ENCODE measurements at regions not wholly inside any gene's neighbourhood (a gene's known extent, or its start where the extent isn't known, plus 50 kb on each side); places are given as distances from the start of the nearest gene placed in this dataset.

DNA sequence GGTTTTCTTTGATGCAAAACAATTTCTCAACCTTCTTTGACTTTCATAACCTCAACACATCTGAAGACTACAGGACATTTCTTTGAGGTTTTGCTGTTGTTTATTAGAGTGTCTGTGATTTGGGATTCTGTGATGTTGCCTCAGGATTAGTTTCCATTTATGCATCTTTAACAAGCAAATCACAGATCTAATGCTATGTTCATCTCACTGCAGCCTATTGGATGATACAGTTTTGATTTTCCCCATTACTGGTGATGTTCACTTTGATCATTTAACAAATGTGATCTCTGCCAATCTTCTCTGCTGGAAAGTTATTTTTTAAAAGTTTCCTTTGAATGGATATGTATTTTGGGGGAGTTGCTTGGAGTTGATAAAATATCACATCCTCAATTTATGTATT lies 624.9 kb upstream of the HS3ST1 start:
- no peak for TF ChIP-seq SIN3A (IDR thresholded peaks at IDR 0.05; ENCODE audit: borderline replicate concordance, insufficient read depth, low read length)

DNA sequence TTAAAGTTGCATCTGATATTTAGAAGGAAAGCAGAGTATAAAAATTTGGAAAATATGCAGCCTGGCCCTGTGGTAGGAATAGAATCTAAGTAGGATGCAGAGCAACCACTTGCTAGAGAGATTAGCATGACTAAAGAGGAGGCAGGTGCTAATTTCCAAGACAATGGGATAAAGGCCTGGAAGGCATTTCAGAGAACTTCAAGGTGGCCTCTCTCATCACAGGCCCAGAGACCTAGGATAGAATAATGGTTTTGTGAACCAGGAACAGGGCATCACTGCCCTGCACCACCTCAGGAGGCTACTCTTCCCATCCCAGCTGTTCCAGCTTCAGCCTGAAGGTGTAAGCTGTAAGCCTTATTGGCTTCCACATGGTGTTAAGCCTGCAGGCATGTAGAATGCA lies 621.7 kb upstream of the HS3ST1 start:
- TF ChIP-seq SIN3A (IDR thresholded peaks at IDR 0.05; ENCODE audit: borderline replicate concordance, insufficient read depth, low read length) (no peak), POLR2AphosphoS5 (IDR thresholded peaks at IDR 0.05; ENCODE audit: low read depth, low read length) (no peak), FOXP2 (optimal IDR thresholded peaks at IDR 0.05; ENCODE audit: borderline replicate concordance, extremely low read depth, extremely low read length, insufficient read depth) (no peak), TAF1 (IDR thresholded peaks at IDR 0.05; ENCODE audit: borderline replicate concordance, insufficient read depth, low read length) (no peak)
- TF ChIP-seq, protein P1, sequence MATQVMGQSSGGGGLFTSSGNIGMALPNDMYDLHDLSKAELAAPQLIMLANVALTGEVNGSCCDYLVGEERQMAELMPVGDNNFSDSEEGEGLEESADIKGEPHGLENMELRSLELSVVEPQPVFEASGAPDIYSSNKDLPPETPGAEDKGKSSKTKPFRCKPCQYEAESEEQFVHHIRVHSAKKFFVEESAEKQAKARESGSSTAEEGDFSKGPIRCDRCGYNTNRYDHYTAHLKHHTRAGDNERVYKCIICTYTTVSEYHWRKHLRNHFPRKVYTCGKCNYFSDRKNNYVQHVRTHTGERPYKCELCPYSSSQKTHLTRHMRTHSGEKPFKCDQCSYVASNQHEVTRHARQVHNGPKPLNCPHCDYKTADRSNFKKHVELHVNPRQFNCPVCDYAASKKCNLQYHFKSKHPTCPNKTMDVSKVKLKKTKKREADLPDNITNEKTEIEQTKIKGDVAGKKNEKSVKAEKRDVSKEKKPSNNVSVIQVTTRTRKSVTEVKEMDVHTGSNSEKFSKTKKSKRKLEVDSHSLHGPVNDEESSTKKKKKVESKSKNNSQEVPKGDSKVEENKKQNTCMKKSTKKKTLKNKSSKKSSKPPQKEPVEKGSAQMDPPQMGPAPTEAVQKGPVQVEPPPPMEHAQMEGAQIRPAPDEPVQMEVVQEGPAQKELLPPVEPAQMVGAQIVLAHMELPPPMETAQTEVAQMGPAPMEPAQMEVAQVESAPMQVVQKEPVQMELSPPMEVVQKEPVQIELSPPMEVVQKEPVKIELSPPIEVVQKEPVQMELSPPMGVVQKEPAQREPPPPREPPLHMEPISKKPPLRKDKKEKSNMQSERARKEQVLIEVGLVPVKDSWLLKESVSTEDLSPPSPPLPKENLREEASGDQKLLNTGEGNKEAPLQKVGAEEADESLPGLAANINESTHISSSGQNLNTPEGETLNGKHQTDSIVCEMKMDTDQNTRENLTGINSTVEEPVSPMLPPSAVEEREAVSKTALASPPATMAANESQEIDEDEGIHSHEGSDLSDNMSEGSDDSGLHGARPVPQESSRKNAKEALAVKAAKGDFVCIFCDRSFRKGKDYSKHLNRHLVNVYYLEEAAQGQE (IDR thresholded peaks at IDR 0.05; ENCODE audit: insufficient read depth in 1 of 2, low read depth in 2 of 2, low read length in 2 of 2), result no peak

DNA sequence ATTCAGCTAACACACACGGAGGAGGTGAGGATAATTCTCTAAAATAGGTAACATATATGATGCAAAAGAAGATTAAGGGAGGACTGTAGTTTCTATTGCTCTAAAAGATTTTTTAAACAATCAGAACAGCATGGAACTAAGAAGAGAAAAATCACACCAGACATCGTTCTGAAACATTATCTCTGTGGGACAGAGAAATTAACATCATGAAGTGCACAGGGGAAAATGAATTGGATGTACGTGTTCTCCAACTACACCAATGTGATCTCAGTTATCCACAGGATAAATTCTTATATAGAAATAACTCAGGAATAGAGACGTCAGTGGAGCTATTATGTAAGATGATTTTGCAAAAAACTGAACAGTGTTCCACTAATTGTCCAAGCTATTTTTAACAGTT lies 614.1 kb upstream of the HS3ST1 start:
- no peak for TF ChIP-seq FOXP2 (optimal IDR thresholded peaks at IDR 0.05; ENCODE audit: borderline replicate concordance, extremely low read depth, extremely low read length, insufficient read depth)
- no peak for TF ChIP-seq POLR2AphosphoS5 (IDR thresholded peaks at IDR 0.05; ENCODE audit: low read depth, low read length)
- TF ChIP-seq SIN3A (IDR thresholded peaks at IDR 0.05; ENCODE audit: borderline replicate concordance, insufficient read depth, low read length), result no peak
- TF ChIP-seq TAF1 (IDR thresholded peaks at IDR 0.05; ENCODE audit: borderline replicate concordance, insufficient read depth, low read length), result no peak
- TF ChIP-seq, protein P1 (IDR thresholded peaks at IDR 0.05; ENCODE audit: insufficient read depth in 1 of 2, low read depth in 2 of 2, low read length in 2 of 2), result no peak

DNA sequence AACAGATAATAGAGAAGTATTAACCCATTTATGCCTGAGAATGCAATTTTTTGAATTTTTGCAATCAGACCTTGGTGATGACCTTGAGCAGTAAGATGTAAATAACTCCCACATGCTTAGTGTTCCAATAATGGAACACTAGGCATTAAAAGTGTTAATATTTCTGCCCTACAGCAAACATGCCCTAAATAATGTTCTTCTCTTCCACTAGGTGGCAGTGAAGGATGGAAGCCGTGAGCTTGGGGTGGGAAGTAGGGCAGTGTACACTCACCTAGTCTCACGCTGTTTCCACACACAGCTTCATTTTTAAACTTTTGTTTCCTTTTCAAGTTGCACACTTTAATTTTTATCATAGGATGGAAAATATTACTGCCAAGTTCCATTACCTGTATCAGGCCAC lies 613.1 kb upstream of the HS3ST1 start:
- TF ChIP-seq TAF1 (IDR thresholded peaks at IDR 0.05; ENCODE audit: borderline replicate concordance, insufficient read depth, low read length) (no peak), SIN3A (IDR thresholded peaks at IDR 0.05; ENCODE audit: borderline replicate concordance, insufficient read depth, low read length) (no peak), FOXP2 (optimal IDR thresholded peaks at IDR 0.05; ENCODE audit: borderline replicate concordance, extremely low read depth, extremely low read length, insufficient read depth) (no peak), POLR2AphosphoS5 (IDR thresholded peaks at IDR 0.05; ENCODE audit: low read depth, low read length) (no peak)
- TF ChIP-seq, protein P1 (IDR thresholded peaks at IDR 0.05; ENCODE audit: insufficient read depth in 1 of 2, low read depth in 2 of 2, low read length in 2 of 2), result no peak

DNA sequence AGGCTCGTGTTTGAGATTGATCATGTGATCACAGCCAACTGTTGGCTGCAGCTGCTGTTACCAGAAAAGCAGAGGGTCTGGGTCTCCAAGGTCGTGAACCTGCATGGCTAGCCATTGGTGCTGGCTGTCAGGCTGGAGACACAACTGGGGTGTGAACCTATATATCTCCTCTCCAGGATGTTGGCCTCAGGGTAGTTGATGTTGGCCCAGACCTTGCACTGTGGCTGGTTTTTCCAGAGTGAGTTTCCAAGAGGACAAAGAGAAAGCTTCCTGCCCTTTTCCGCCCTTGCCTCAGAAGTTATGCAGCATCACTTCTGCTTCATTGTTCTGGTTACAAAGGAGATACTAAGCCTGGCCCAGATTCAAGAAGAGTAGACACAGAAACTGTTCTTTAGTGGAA lies 607.8 kb upstream of the HS3ST1 start:
- TF ChIP-seq, protein P1 (IDR thresholded peaks at IDR 0.05; ENCODE audit: insufficient read depth in 1 of 2, low read depth in 2 of 2, low read length in 2 of 2), result no peak
- no peak for TF ChIP-seq SIN3A (IDR thresholded peaks at IDR 0.05; ENCODE audit: borderline replicate concordance, insufficient read depth, low read length)
- no peak for TF ChIP-seq TAF1 (IDR thresholded peaks at IDR 0.05; ENCODE audit: borderline replicate concordance, insufficient read depth, low read length)
- no peak for TF ChIP-seq POLR2AphosphoS5 (IDR thresholded peaks at IDR 0.05; ENCODE audit: low read depth, low read length)
- no peak for TF ChIP-seq FOXP2 (optimal IDR thresholded peaks at IDR 0.05; ENCODE audit: borderline replicate concordance, extremely low read depth, extremely low read length, insufficient read depth)
